Limb (tissue), 2 donors: ENCODE measurements at regions not wholly inside any gene's neighbourhood (a gene's known extent, or its start where the extent isn't known, plus 50 kb on each side); places are given as distances from the start of the nearest gene placed in this dataset.
"Not testable (repeated sequence)": the region's sequence is repeated elsewhere in the genome, so short reads cannot be mapped to it uniquely, and the experiment has no call there.

Experiments
- DNase-seq, 2 donors: peaks; one replicate each; pipeline ENCODE4 v3.0.0-alpha.2; 2016; ENCODE audit errors: extremely low spot score in 2 of 2

DNA sequence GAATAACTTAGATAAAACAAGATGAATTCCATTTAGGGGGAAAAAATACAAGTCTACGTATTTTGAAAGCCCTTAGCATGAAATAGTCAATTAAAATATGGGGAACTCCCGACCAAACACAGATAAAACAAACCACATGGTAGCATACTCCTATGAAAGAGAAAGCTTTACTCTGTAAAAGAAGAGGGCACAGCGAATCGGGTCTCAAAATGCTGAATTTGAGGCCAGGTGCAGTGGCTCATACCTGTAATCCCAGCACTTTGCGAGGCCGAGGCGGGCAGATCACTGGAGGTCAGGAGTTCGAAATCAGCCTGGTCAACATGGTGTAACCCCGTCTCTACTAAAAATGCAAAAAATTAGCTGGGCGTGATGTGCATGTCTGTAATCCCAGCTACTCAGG is 116.9 kb upstream of the TIAM1 start:
- no peak for DNase-seq

GRCh38 chr21:31459457-31459856 is 115.4 kb upstream of the TIAM1 start:
- DNase-seq, result no peak

DNA sequence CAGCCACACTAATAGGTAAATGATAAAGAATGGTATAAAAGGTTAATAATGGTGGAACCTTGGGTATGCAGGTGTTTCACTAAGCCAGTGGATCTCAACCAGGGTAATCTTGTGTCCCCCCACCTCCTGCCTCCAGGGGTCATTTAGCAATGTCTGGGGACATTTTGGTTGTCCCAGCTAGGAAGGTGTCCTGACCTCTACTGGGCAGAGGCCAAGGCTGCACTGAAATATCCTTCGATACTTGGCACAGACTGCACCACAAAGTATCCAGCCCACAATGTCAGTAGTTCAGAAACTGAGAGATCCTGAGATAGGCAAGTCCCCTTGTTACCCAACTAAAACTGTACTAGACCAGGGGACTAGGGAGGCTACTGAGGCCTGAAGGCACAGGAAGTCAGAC is 113.6 kb upstream of the TIAM1 start:
- DNase-seq, result no peak

DNA sequence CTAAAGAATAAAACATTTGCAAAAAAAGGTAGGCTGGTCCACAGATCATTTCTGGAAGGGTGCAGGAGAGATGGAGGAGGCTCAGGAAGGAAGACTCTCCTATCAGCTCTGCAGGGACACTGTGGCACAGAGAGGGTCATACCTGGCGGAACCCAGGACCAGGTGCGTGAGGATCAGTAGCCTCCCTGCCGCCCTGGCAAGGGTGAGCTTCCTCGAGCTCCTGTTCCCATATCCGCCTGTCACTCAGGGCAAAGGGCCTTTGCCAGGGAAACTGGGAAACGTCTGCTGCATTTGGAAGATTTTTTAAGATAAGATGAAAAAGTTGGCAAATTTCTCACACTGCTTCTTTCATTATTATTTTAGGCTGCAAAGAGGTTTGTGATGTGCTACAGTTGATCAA is 112.1 kb upstream of the TIAM1 start:
- DNase-seq, result no peak

GRCh38 chr21:31455506-31455905 is 111.4 kb upstream of the TIAM1 start:
- DNase-seq, result no peak

GRCh38 chr21:31450980-31451379 is 106.9 kb upstream of the TIAM1 start:
- DNase-seq, result no peak

DNA sequence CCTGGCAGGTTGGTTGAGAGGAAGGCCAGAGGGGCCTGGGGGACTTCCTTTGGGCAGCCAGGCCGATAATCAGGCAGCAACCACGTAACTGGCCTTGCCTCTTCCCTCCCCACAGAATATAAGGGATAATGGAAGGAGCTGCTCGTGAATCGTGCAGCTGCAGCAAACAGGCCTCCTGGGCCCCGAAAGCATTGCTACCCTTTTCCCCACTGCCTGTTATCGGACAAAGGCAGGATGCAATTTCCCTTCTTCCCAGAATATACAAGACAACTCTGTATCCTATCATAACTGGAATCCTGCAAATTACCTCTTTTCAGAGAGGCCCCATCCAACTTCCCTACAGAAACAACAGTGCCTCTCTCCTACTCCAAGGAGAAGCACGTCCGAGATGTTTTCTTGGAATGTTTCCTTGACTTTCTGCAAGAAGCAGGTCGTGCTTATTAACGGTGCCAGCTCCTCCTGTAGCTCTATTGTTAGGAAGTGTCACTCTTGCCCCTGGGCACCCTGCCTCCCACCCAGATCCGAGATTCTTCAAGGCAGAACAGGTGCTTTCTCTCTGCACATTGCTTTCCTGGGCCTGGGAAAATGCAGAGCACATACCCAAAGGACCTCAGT is 106.0 kb upstream of the TIAM1 start:
- peak in 1 of 2 donors; percentile 29 for DNase-seq

DNA sequence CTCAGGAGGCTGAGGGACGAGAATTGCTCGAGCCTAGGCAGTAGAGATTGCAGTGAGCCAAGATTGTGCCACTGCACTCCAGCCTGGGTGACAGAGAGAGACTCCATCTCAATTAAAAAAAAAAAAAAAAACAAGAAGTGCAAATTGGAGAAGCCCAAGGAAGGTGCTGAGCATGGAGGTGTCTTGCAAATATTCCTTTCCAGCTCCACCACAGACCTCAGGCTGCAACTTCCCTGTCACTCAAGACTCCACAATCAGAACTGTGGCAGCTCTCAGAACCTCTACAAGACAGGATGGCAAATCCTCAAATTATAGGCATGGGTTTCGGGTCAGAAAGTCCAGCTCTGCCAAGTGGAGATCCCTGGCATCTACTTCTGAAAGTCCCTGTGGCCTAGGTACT is 104.4 kb upstream of the TIAM1 start:
- no peak for DNase-seq

DNA sequence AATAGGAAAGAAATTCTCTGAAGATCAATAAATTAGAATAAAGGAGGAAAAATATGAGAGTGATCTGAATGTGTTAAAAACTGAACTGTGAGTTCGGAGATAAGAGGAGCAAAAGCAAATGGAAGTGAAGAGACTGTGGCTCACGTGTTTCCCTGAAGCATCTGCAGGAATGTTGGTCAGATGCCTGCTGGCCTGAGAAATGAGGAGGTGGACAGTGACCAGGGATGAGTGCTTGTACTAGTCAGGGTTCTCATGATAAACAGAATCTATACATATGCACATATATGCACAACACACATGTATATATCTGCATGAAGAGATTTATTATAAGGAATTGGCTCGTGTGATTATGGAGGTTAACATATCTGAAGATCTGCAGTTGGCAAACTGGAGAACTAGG is 103.4 kb upstream of the TIAM1 start:
- DNase-seq, result no peak

DNA sequence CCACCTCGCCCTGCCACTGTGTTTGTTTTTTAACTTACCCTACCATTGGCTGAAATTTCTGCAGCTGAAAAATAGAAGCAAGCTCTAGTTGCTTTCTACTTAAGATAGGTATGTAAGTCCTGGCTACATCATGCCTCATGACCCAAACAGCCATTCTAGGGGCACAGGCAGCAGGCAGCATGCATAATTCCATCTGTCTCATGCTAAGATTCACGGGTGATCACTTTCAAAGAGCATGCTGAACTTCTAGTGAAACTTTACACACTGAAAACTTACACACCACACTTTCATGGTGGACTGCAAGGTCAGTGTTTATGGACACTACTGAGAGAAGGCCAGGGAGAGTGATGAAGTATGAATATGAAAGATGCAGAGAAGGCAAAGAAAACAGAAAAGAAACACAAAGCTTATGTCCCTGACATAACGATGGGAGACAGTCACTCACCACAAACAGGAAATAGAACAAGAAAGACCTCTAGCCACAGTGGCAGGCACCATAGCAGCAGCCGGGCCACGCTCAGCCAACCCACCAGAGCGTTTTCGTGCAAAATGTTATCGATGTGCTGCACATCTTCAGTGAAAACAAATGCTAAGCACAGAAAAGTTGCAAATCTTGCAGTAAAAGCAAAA is 102.3 kb upstream of the TIAM1 start:
- no peak for DNase-seq

DNA sequence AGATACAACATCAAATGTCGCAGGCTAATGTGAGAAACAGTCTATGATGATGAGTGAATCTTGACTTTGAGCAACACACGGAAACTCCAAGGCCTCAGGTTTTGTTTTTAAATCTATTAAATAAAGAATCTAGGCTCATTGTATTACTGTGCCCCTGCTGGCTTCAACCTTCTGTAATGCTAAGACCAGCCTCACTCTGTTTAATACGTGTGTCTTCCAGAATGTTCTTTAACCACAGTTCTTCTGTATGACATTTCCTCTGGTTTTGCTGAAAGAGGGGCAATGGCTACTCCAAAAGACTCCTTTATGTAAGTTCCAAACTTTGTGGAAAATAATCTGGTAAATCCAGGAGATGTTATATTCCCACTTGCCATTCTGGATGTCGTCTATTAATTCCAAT is 101.1 kb upstream of the TIAM1 start:
- DNase-seq, result no peak

DNA sequence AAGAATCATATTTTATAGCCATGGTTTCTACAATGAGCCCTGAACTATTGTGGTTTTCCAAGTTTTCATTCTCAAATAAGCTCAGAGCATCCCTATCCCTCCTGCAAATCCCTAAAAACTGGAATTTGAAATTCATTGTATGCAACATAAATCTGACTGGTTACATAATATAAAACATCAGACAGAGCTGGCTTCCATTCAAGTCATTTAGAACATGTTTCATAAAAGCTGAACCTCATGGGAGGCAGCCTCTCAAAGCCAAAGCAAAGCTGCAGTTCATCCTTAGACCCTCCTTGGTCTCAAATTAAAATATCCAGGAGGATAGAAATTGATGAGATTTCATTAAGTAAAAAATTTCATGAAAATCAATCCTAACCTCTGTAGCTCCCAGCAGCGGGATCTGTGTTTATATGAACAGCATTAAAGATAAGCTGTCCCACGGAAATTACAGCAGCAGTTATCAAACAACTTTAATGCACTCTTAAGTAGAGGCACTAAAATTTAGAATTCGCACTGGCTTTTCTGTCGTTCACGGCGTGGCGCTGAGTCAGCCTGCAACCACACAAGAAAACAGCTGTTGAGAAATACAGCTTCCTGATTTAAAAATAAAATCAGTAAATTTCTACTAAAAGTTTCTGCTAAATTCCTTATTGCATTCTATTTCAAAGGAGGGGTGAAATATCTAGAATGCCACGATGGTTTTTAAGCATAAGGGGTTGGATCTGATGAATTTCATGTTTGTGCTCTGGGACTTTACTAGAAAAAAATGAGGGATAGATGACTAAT is 99.9 kb upstream of the TIAM1 start:
- DNase-seq, result no peak

DNA sequence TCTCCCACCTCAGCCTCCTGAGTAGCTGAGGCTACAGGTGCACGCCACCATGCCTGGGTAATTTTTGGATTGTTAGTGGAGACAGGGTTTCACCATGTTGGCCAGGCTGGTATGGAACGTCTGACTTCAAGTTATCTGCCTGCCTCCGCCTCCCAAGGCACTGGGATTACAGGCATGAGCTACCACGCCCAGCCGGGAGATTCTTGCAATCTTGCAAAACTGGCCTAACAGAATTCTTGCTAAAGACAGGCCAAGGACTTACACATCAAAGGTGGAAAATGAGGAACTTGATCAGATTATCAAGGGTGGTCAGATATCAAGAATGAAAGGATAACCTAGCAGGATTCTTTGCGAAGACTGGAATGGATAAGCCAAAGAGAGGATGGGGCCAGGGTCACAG is 98.3 kb upstream of the TIAM1 start:
- DNase-seq, result no peak

GRCh38 chr21:31429506-31429905 is 85.4 kb upstream of the TIAM1 start:
- no peak for DNase-seq

GRCh38 chr21:31426235-31426797 is 82.3 kb upstream of the TIAM1 start:
- DNase-seq, result no peak

- no peak for DNase-seq
Measured at GRCh38 chr21:31425138-31425537, 81.1 kb upstream of the TIAM1 start.

- DNase-seq, result no peak
Measured at GRCh38 chr21:31424058-31424457, 80.0 kb upstream of the TIAM1 start.

DNA sequence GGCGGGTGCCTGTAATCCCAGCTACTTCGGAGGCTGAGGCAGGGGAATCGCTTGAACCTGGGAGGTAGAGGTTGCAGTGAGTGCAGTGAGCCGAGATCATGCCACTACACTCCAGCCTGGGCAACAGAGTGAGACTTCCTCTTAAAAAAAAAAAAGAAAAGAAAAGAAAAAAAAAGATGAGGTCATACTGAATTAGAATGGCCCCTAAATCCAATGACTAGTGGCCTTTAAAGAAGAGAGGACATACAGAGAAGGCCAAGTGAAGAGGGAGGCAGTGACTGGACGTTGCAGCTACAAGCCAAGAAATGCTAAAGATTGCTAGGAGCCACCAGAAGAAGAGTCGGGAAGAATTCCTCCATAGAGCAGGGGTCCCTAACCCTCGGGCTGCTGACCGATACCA is 76.9 kb upstream of the TIAM1 start:
- no peak for DNase-seq

- no peak for DNase-seq
Measured at GRCh38 chr21:31420354-31420753, 76.3 kb upstream of the TIAM1 start.

GRCh38 chr21:31418377-31419001 is 74.4 kb upstream of the TIAM1 start:
- DNase-seq, result no peak

DNA sequence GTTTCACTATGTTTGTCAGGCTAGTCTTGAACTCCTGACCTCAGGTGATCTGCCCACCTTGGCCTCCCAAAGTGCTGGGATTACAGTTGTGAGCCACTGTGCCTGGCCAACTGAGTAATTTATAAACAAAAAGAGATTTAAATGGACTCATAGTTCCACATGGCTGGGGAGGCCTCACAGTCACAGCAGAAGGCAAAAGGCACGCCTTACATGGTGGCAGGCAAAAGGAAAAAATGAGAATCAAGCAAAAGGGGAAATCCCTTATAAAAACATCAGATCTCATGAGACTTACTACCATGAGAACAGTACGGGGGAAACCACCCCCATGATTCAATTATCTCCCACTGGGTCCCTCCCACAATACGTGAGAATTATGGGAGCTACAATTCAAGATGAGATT is 73.2 kb upstream of the TIAM1 start:
- DNase-seq, result not testable (repeated sequence)

DNA sequence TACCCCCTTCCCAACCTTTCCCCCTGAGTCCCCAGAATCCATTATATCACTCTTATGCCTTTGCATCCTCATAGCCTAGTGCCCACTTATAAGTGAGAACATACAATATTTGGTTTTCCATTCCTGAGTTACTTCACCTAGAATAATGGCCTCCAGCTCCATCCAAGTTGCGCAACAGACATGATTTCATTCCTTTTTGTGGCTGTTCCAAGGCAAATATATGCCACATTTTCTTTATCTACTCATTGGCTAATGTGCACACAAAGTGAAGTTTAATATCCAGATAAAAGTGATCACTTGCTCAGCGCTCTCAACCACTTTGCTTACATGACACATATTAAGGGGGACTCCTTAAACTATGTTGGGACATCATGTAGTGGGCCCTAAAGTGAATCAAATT is 72.4 kb upstream of the TIAM1 start:
- no peak for DNase-seq
